H9 (cell line): ENCODE measurements at regions not wholly inside any gene's neighbourhood (a gene's known extent, or its start where the extent isn't known, plus 50 kb on each side); places are given as distances from the start of the nearest gene placed in this dataset.

Experiments
- DNase-seq: peaks from one replicate; pipeline ENCODE4 v3.0.0-alpha.2; 2017
- H2AFZ ChIP-seq: one replicate; pipeline ENCODE4 v1.6.1; 2013; ENCODE audit warnings: mild to moderate bottlenecking, low read length, control low read depth, moderate library complexity
- H2AK5ac ChIP-seq: 2 replicates; pipeline ENCODE4 v1.6.1; 2013; ENCODE audit warnings: low read length, control low read depth, mixed read lengths; ENCODE audit not compliant: insufficient read length
- H2BK120ac ChIP-seq: one replicate; pipeline ENCODE4 v1.6.1; 2013; ENCODE audit warnings: low read depth, mild to moderate bottlenecking, low read length, control low read depth, inconsistent platforms; ENCODE audit not compliant: poor library complexity, severe bottlenecking
- H2BK12ac ChIP-seq: 2 replicates; pipeline ENCODE4 v1.6.1; 2013; ENCODE audit warnings: low read length, control low read depth, mixed read lengths, low read depth; ENCODE audit not compliant: insufficient read length
- H2BK15ac ChIP-seq: 2 replicates; pipeline ENCODE4 v1.6.1; 2013; ENCODE audit warnings: low read depth, low read length, control low read depth
- H2BK20ac ChIP-seq: one replicate; pipeline ENCODE4 v1.6.1; 2013; ENCODE audit warnings: low read depth, mild to moderate bottlenecking, low read length, control low read depth, inconsistent platforms; ENCODE audit not compliant: poor library complexity, severe bottlenecking
- H2BK5ac ChIP-seq: 2 replicates; pipeline ENCODE4 v1.6.1; 2013; ENCODE audit warnings: low read length, control low read depth, mixed read lengths; ENCODE audit not compliant: insufficient read length
- H3K14ac ChIP-seq: 2 replicates; pipeline ENCODE4 v1.6.1; 2013; ENCODE audit warnings: low read length, control low read depth; ENCODE audit not compliant: insufficient read depth
- H3K18ac ChIP-seq: 2 replicates; pipeline ENCODE4 v1.6.1; 2013; ENCODE audit warnings: low read depth, mild to moderate bottlenecking, mixed read lengths, low read length, control low read depth; ENCODE audit not compliant: insufficient read length
- H3K23ac ChIP-seq: 2 replicates; pipeline ENCODE4 v1.6.1; 2013; ENCODE audit warnings: low read length, control low read depth, mixed read lengths, low read depth; ENCODE audit not compliant: insufficient read length
- H3K23me2 ChIP-seq: 2 replicates; pipeline ENCODE4 v1.6.1; 2013; ENCODE audit warnings: low read depth, mild to moderate bottlenecking, mixed read lengths, low read length, control low read depth; ENCODE audit not compliant: insufficient read length, poor library complexity, severe bottlenecking
- H3K27ac ChIP-seq: 2 replicates; pipeline ENCODE4 v1.5.1; 2013; ENCODE audit warnings: low read length, control low read depth, mixed read lengths, low read depth; ENCODE audit not compliant: insufficient read length
- H3K27me3 ChIP-seq: 2 replicates; pipeline ENCODE4 v1.6.1; 2013; ENCODE audit warnings: low read length, control low read depth, inconsistent platforms; ENCODE audit not compliant: insufficient read depth
- H3K4ac ChIP-seq: 2 replicates; pipeline ENCODE4 v1.6.1; 2013; ENCODE audit warnings: low read depth, mild to moderate bottlenecking, control low read depth, inconsistent platforms, low read length, moderate library complexity
- H3K4me1 ChIP-seq: 2 replicates; pipeline ENCODE4 v1.6.1; 2013; ENCODE audit warnings: low read length, control low read depth, inconsistent platforms; ENCODE audit not compliant: insufficient read depth
- H3K4me2 ChIP-seq: 2 replicates; pipeline ENCODE4 v1.6.1; 2013; ENCODE audit warnings: low read length, control low read depth, mixed read lengths; ENCODE audit not compliant: insufficient read length, insufficient read depth
- H3K56ac ChIP-seq: 2 replicates; pipeline ENCODE4 v1.6.1; 2013; ENCODE audit warnings: low read depth, mild to moderate bottlenecking, mixed read lengths, low read length, control low read depth; ENCODE audit not compliant: insufficient read length
- H3K79me1 ChIP-seq: 2 replicates; pipeline ENCODE4 v1.6.1; 2013; ENCODE audit warnings: low read depth, mild to moderate bottlenecking, moderate library complexity, low read length, control low read depth, inconsistent platforms; ENCODE audit not compliant: insufficient read depth, poor library complexity, severe bottlenecking
- H3K79me2 ChIP-seq: 2 replicates; pipeline ENCODE4 v1.6.1; 2013; ENCODE audit warnings: low read length, control low read depth, inconsistent platforms; ENCODE audit not compliant: insufficient read depth
- H3K9ac ChIP-seq: 2 replicates; pipeline ENCODE4 v1.6.1; 2013; ENCODE audit warnings: low read length, control low read depth, mixed read lengths; ENCODE audit not compliant: insufficient read length; ENCODE audit errors: extremely low read depth
- H3K9me3 ChIP-seq: one replicate; pipeline ENCODE4 v1.6.1; 2013; ENCODE audit warnings: low read depth, low read length, inconsistent platforms; ENCODE audit not compliant: control insufficient read depth
- H3T11ph ChIP-seq: one replicate; pipeline ENCODE4 v1.6.1; 2013; ENCODE audit warnings: mild to moderate bottlenecking, low read length, control low read depth, inconsistent platforms
- H4K20me1 ChIP-seq: one replicate; pipeline ENCODE4 v1.6.1; 2013; ENCODE audit not compliant: control insufficient read depth, insufficient read length, insufficient read depth
- H4K5ac ChIP-seq: 2 replicates; pipeline ENCODE4 v1.6.1; 2013; ENCODE audit warnings: low read depth, mild to moderate bottlenecking, mixed read lengths, low read length, control low read depth; ENCODE audit not compliant: insufficient read length
- H4K8ac ChIP-seq: replicated peaks from 2 replicates; pipeline ENCODE4 v1.6.1; 2013; ENCODE audit warnings: low read length, control low read depth, mixed read lengths, low read depth; ENCODE audit not compliant: insufficient read length
- H4K91ac ChIP-seq: 2 replicates; pipeline ENCODE4 v1.6.1; 2013; ENCODE audit warnings: low read depth, mild to moderate bottlenecking, moderate library complexity, mixed read lengths, low read length, control low read depth; ENCODE audit not compliant: insufficient read length
- H3K27ac Mint-ChIP-seq, 3 experiments: 2 replicates in 2 of 3; 3 replicates in 1 of 3; pipeline ENCODE4 v1.8.0; 2020 to 2021; ENCODE audit warnings: mixed read lengths in 3 of 3, mild to moderate bottlenecking in 1 of 3, moderate library complexity in 1 of 3
- H3K27me3 Mint-ChIP-seq: 2 replicates; pipeline ENCODE4 v1.8.0; 2021; ENCODE audit warnings: low read depth, mild to moderate bottlenecking, moderate library complexity, mixed read lengths
- H3K36me3 Mint-ChIP-seq, 3 experiments: 2 replicates in 2 of 3; 3 replicates in 1 of 3; pipeline ENCODE4 v1.8.0; 2020 to 2021; ENCODE audit warnings: low read depth in 3 of 3, mixed read lengths in 3 of 3; ENCODE audit not compliant: insufficient read depth in 1 of 3
- H3K4me1 Mint-ChIP-seq, 2 experiments: 2 replicates each; pipeline ENCODE4 v1.8.0; 2020; ENCODE audit warnings: mixed read lengths in 2 of 2
- H3K4me3 Mint-ChIP-seq, 2 experiments: 2 replicates in 1 of 2; 3 replicates in 1 of 2; pipeline ENCODE4 v1.8.0; 2020 to 2021; ENCODE audit warnings: mild to moderate bottlenecking in 2 of 2, mixed read lengths in 2 of 2, moderate library complexity in 1 of 2
- H3K9me3 Mint-ChIP-seq, 2 experiments: 2 replicates in 1 of 2; 3 replicates in 1 of 2; pipeline ENCODE4 v1.8.0; 2020; ENCODE audit warnings: mild to moderate bottlenecking in 2 of 2, mixed read lengths in 2 of 2, moderate library complexity in 1 of 2
- CTCF ChIP-seq: fragments of 200-600 bp; sonication (generic); conservative IDR thresholded peaks from 3 replicates; pipeline ENCODE4 v1.8.0; 2021; ENCODE audit warnings: antibody characterized with exemption, mild to moderate bottlenecking
- WGBS: extraction: QIAGEN DNeasy Blood & Tissue Kit; methylation state at CpG from one replicate; pipeline ENCODE4 v1.1.7; 2013; ENCODE audit warnings: missing lambda C conversion rate, low lambda C conversion rate, mixed read lengths; ENCODE audit not compliant: insufficient read length; ENCODE audit errors: extremely low coverage; 5-methylcytosine and 5-hydroxymethylcytosine counted together

- no peaks in the 10 kb centered on the region for H3K27me3 Mint-ChIP-seq
- Histone ChIP-seq H3K9ac (no peak overlapping the region), H2AFZ (no peak overlapping the region), H4K20me1 (no peaks in the 10 kb centered on the region), H3K56ac (no peak overlapping the region), H3K79me2 (no peaks in the 10 kb centered on the region), H3T11ph (no peak overlapping the region), H3K79me1 (no peaks in the 10 kb centered on the region), H3K9me3 (no peaks in the 10 kb centered on the region), H3K4me1 (no peaks in the 10 kb centered on the region), H3K27me3 (no peaks in the 10 kb centered on the region), H2BK20ac (no peak overlapping the region), H2BK12ac (no peak overlapping the region), H3K4ac (no peak overlapping the region), H3K27ac (no peak overlapping the region), H3K14ac (no peak overlapping the region), H2BK120ac (no peak overlapping the region), H2BK15ac (no peak overlapping the region), H3K4me2 (no peak overlapping the region), H3K18ac (no peak overlapping the region), H3K23ac (no peak overlapping the region), H3K23me2 (no peaks in the 10 kb centered on the region), H2BK5ac (no peak overlapping the region), H2AK5ac (no peak overlapping the region), H4K5ac (no peak overlapping the region), H4K91ac (no peak overlapping the region), H4K8ac (no peak overlapping the region)
- no CpG with 5 or more reads among the region's 1 CpG for WGBS
- 0 out of 7 replicates have a peak, but pooled peaks cover 0 to 1% (median 0%) of the 10 kb centered on the region in 3 experiments for H3K36me3 Mint-ChIP-seq
- H3K27ac Mint-ChIP-seq = no peak overlapping the region
- no peak for DNase-seq
- no peaks in the 10 kb centered on the region for H3K4me1 Mint-ChIP-seq
- no peak for TF ChIP-seq CTCF
- no peak overlapping the region for H3K4me3 Mint-ChIP-seq
- H3K9me3 Mint-ChIP-seq = peaks cover 3 to 4% of the 10 kb centered on the region in 2 experiments; a peak in 3 of 5 replicates
Measured at GRCh38 chr15:87689716-87690115, 566.8 kb downstream of the NTRK3 start.
